GM23338 (cell line): ENCODE measurements at regions not wholly inside any gene's neighbourhood (a gene's known extent, or its start where the extent isn't known, plus 50 kb on each side); places are given as distances from the start of the nearest gene placed in this dataset.

Source experiments
- ATAC-seq: fragments of 200-7000 bp; cut with Tn5 transposase; 3 replicates; pipeline ENCODE4 v1.9.1; 2020
- DNase-seq: peaks from one replicate; pipeline ENCODE4 v3.0.0-alpha.2; 2015; ENCODE audit warnings: low spot score
- H2AFZ ChIP-seq: fragments of 200-600 bp; sonication (generic); 2 replicates; pipeline ENCODE4 v1.8.0; 2016; ENCODE audit warnings: antibody characterized with exemption, mild to moderate bottlenecking, moderate library complexity
- H3F3A ChIP-seq: fragments of 200-600 bp; sonication (generic); replicated peaks from 2 replicates; pipeline ENCODE4 v1.8.0; 2017; ENCODE audit warnings: antibody characterized with exemption, mixed run types, low read depth
- H3K27ac ChIP-seq: fragments of 200-600 bp; sonication (generic); 2 replicates; pipeline ENCODE4 v1.6.1; 2016; ENCODE audit warnings: low read depth
- H3K27me3 ChIP-seq: fragments of 200-600 bp; sonication (generic); 2 replicates; pipeline ENCODE4 v1.8.0; 2016; ENCODE audit warnings: mild to moderate bottlenecking, mixed run types, moderate library complexity; ENCODE audit not compliant: insufficient read depth
- H3K36me3 ChIP-seq: fragments of 200-600 bp; sonication (generic); 2 replicates; pipeline ENCODE4 v1.8.0; 2016; ENCODE audit warnings: mild to moderate bottlenecking; ENCODE audit not compliant: insufficient read depth
- H3K4me1 ChIP-seq: fragments of 200-600 bp; sonication (generic); 2 replicates; pipeline ENCODE4 v1.8.0; 2016; ENCODE audit warnings: mild to moderate bottlenecking, moderate library complexity; ENCODE audit not compliant: insufficient read depth
- H3K4me2 ChIP-seq: fragments of 200-600 bp; sonication (generic); 2 replicates; pipeline ENCODE4 v1.7.1; 2017; ENCODE audit warnings: mixed run types
- H3K4me3 ChIP-seq: fragments of 200-600 bp; sonication (generic); 2 replicates; pipeline ENCODE4 v1.6.1; 2016; ENCODE audit warnings: mixed run types
- H3K79me2 ChIP-seq: fragments of 200-600 bp; sonication (generic); replicated peaks from 2 replicates; pipeline ENCODE4 v1.8.0; 2017; ENCODE audit warnings: mild to moderate bottlenecking; ENCODE audit not compliant: insufficient read depth
- H3K9me2 ChIP-seq: fragments of 200-600 bp; sonication (generic); 2 replicates; pipeline ENCODE4 v1.8.0; 2017; ENCODE audit not compliant: insufficient read depth
- H4K20me1 ChIP-seq: fragments of 200-600 bp; sonication (generic); replicated peaks from 2 replicates; pipeline ENCODE4 v1.8.0; 2017; ENCODE audit warnings: mild to moderate bottlenecking; ENCODE audit not compliant: insufficient read depth
- H3K27ac Mint-ChIP-seq: 2 replicates; pipeline ENCODE4 v1.8.0; 2020; ENCODE audit warnings: inconsistent platforms, mild to moderate bottlenecking, moderate library complexity, mixed read lengths
- H3K27me3 Mint-ChIP-seq: 3 replicates; pipeline ENCODE4 v1.8.0; 2022; ENCODE audit warnings: low read depth, mild to moderate bottlenecking, moderate library complexity, mixed read lengths, inconsistent platforms; ENCODE audit not compliant: insufficient read depth, poor library complexity
- H3K36me3 Mint-ChIP-seq: 3 replicates; pipeline ENCODE4 v1.8.0; 2021; ENCODE audit warnings: low read depth, mild to moderate bottlenecking, inconsistent platforms, moderate library complexity, mixed read lengths
- H3K4me1 Mint-ChIP-seq: 3 replicates; pipeline ENCODE4 v1.8.0; 2020; ENCODE audit warnings: mild to moderate bottlenecking, inconsistent platforms, mixed read lengths
- H3K4me3 Mint-ChIP-seq: 3 replicates; pipeline ENCODE4 v1.8.0; 2021; ENCODE audit warnings: moderate library complexity, mild to moderate bottlenecking, inconsistent platforms, mixed read lengths
- H3K9me3 Mint-ChIP-seq: 3 replicates; pipeline ENCODE4 v1.8.0; 2020; ENCODE audit warnings: moderate library complexity, mild to moderate bottlenecking, inconsistent platforms, mixed read lengths
- CTCF ChIP-seq, 2 experiments: fragments of 200-600 bp in 1 of 2; sonication (generic) in 1 of 2; conservative IDR thresholded peaks; 2 replicates each; pipeline versions ENCODE4 v1.5.1 to v1.6.1; 2016 to 2017; ENCODE audit warnings: antibody characterized with exemption in 2 of 2, low read depth in 2 of 2, mild to moderate bottlenecking in 2 of 2, moderate library complexity in 1 of 2
- ETS1 ChIP-seq: IDR thresholded peaks from 2 replicates; pipeline ENCODE4 v1.6.1; 2016; ENCODE audit warnings: antibody characterized with exemption
- EZH2 ChIP-seq: fragments of 200-600 bp; sonication (generic); IDR thresholded peaks from one replicate; pipeline ENCODE4 v1.8.0; 2017; ENCODE audit warnings: antibody characterized with exemption, mild to moderate bottlenecking, low read depth; ENCODE audit not compliant: unreplicated experiment
- EZH2phosphoT487 ChIP-seq: fragments of 200-600 bp; sonication (generic); IDR thresholded peaks from one replicate; pipeline ENCODE4 v1.8.1; 2018; ENCODE audit warnings: antibody characterized with exemption; ENCODE audit not compliant: unreplicated experiment
- JUNB ChIP-seq: IDR thresholded peaks from one replicate; pipeline ENCODE4 v1.6.1; 2016; ENCODE audit warnings: antibody characterized with exemption; ENCODE audit not compliant: unreplicated experiment
- POLR2AphosphoS5 ChIP-seq: IDR thresholded peaks from 2 replicates; pipeline ENCODE4 v1.6.1; 2016; ENCODE audit warnings: antibody characterized with exemption, low read depth
- REST ChIP-seq: IDR thresholded peaks from one replicate; pipeline ENCODE4 v1.6.1; 2018; ENCODE audit warnings: antibody characterized with exemption; ENCODE audit not compliant: unreplicated experiment
- STAT1 ChIP-seq: IDR thresholded peaks from one replicate; pipeline ENCODE4 v1.6.1; 2016; ENCODE audit warnings: antibody characterized with exemption; ENCODE audit not compliant: unreplicated experiment
- ZNF462 ChIP-seq: fragments of 250-450 bp; sonication (Bioruptor Pico); IDR thresholded peaks from 2 replicates; pipeline ENCODE4 v1.5.0; 2020; ENCODE audit warnings: mild to moderate bottlenecking, moderate library complexity

GRCh38 chrX:46178763-46179162 is 366.5 kb downstream of the ZNF674 start:
- Histone ChIP-seq H3K27me3 (no peaks in the 10 kb centered on the region), H4K20me1 (no peaks in the 10 kb centered on the region), H3K27ac (no peak overlapping the region), H3K4me1 (no peaks in the 10 kb centered on the region), H3K4me2 (no peak overlapping the region), H3K4me3 (no peak overlapping the region), H3K9me2 (no peaks in the 10 kb centered on the region), H3F3A (no peaks in the 10 kb centered on the region), H3K79me2 (no peaks in the 10 kb centered on the region), H3K36me3 (no peaks in the 10 kb centered on the region), H2AFZ (no peak overlapping the region)
- DNase-seq = no peak
- no peaks in the 10 kb centered on the region for H3K4me1 Mint-ChIP-seq
- H3K36me3 Mint-ChIP-seq = no peaks in the 10 kb centered on the region
- TF ChIP-seq ETS1 (no peak), EZH2 (no peak), JUNB (no peak), CTCF (conservative IDR thresholded peaks at IDR 0.05; ENCODE audit: low read depth in 2 of 2) (no peak), ZNF462 (no peak), POLR2AphosphoS5 (no peak), REST (no peak), STAT1 (no peak), EZH2phosphoT487 (no peak)
- H3K27ac Mint-ChIP-seq = no peak overlapping the region
- H3K4me3 Mint-ChIP-seq = no peak overlapping the region
- no peaks in the 10 kb centered on the region for H3K9me3 Mint-ChIP-seq
- H3K27me3 Mint-ChIP-seq = peaks cover 3% of the 10 kb centered on the region
- ATAC-seq = no peak
